Loucy (cell line): ENCODE measurements at regions not wholly inside any gene's neighbourhood (a gene's known extent, or its start where the extent isn't known, plus 50 kb on each side); places are given as distances from the start of the nearest gene placed in this dataset.

Experiments used
- H2AFZ ChIP-seq: fragments of 200-600 bp; sonication (generic); 2 replicates; pipeline ENCODE4 v1.6.0; 2016; ENCODE audit warnings: antibody characterized with exemption, mild to moderate bottlenecking, low read length, moderate library complexity
- H3F3A ChIP-seq: fragments of 200-600 bp; 2 replicates; pipeline ENCODE4 v1.6.0; 2016; ENCODE audit warnings: antibody characterized with exemption, low read depth, mild to moderate bottlenecking
- H3K27me3 ChIP-seq: fragments of 200-600 bp; sonication (generic); 2 replicates; pipeline ENCODE4 v1.6.1; 2014; ENCODE audit warnings: low read length, mild to moderate bottlenecking; ENCODE audit not compliant: insufficient read depth, poor library complexity, severe bottlenecking
- H3K36me3 ChIP-seq: fragments of 200-600 bp; sonication (generic); 2 replicates; pipeline ENCODE4 v1.6.1; 2016; ENCODE audit warnings: low read length; ENCODE audit not compliant: insufficient read depth
- H3K4me1 ChIP-seq: fragments of 200-600 bp; sonication (generic); 2 replicates; pipeline ENCODE4 v1.5.1; 2014; ENCODE audit warnings: low read length, mild to moderate bottlenecking; ENCODE audit not compliant: insufficient read depth, poor library complexity, severe bottlenecking
- H3K4me2 ChIP-seq: fragments of 200-600 bp; sonication (generic); 2 replicates; pipeline ENCODE4 v1.6.0; 2014; ENCODE audit warnings: antibody characterized with exemption, low read length, low read depth, mild to moderate bottlenecking; ENCODE audit not compliant: poor library complexity, severe bottlenecking
- H3K4me3 ChIP-seq: fragments of 200-600 bp; sonication (generic); 2 replicates; pipeline ENCODE4 v1.5.1; 2014; ENCODE audit warnings: low read length, mild to moderate bottlenecking, mixed read lengths; ENCODE audit not compliant: poor library complexity, severe bottlenecking
- H3K79me2 ChIP-seq: fragments of 200-600 bp; sonication (generic); 2 replicates; pipeline ENCODE4 v1.6.1; 2014; ENCODE audit warnings: low read length; ENCODE audit not compliant: insufficient read depth
- H3K9ac ChIP-seq: fragments of 200-600 bp; sonication (generic); 2 replicates; pipeline ENCODE4 v1.6.0; 2014; ENCODE audit warnings: mild to moderate bottlenecking, low read depth, low read length, moderate library complexity; ENCODE audit not compliant: poor library complexity, severe bottlenecking
- H3K9me2 ChIP-seq: fragments of 200-600 bp; sonication (generic); replicated peaks from 2 replicates; pipeline ENCODE4 v1.6.1; 2016; ENCODE audit warnings: low read depth, low read length, mixed read lengths
- H3K9me3 ChIP-seq: fragments of 200-600 bp; sonication (generic); 2 replicates; pipeline ENCODE4 v1.6.1; 2014; ENCODE audit warnings: mild to moderate bottlenecking, antibody characterized with exemption, low read length, low read depth; ENCODE audit not compliant: insufficient read depth
- H4K20me1 ChIP-seq: fragments of 200-600 bp; sonication (generic); 2 replicates; pipeline ENCODE4 v1.6.0; 2014; ENCODE audit warnings: antibody characterized with exemption, low read length, mild to moderate bottlenecking; ENCODE audit not compliant: insufficient read depth, poor library complexity, severe bottlenecking
- EZH2phosphoT487 ChIP-seq: fragments of 200-600 bp; IDR thresholded peaks from 2 replicates; pipeline ENCODE4 v1.6.1; 2018; ENCODE audit warnings: antibody characterized with exemption, mild to moderate bottlenecking, moderate library complexity, borderline replicate concordance
- TF ChIP-seq, protein P1 (sequence below): fragments of 200-600 bp; sonication (generic); conservative IDR thresholded peaks from 2 replicates; pipeline ENCODE4 v1.5.1; 2014; ENCODE audit warnings: mild to moderate bottlenecking, antibody characterized with exemption, low read length

DNA sequence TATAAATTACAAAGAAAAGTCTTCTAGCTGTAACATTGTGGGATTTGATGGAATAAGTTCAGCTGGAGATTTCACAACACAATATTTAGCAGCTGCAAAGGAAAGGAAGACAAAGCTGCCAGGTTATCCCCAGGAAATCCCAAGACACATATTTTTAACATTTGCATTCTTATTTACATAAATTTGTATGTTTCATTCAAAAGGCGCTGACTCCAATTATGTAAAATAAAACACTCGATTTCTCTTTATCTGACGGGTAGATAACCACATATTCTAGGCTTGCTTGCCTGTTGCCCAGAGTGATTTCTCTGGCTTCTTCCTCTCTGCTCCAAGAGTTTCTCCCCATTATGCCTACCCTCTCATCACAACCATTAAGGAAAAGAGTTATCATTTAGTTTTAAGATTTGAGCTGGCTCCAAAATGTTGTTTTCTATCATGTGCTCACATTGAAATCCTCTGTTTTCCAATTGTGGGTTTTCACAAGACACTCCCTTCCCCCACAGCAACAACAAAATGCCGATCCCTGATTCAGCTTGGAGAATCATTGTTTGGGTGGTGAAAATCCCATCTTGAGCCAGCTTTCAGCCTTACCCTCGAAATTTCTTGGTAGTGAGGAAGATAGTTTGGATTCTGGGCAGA, 128.2 kb upstream of the RASGEF1B start:
- no peaks in the 10 kb centered on the region for H4K20me1 ChIP-seq
- H3K9me2 ChIP-seq = no peaks in the 10 kb centered on the region
- H3F3A ChIP-seq = no peaks in the 10 kb centered on the region
- H3K79me2 ChIP-seq = no peaks in the 10 kb centered on the region
- H3K27me3 ChIP-seq = no peaks in the 10 kb centered on the region
- H3K9me3 ChIP-seq = no peaks in the 10 kb centered on the region
- H2AFZ ChIP-seq = no peak overlapping the region
- no peak overlapping the region for H3K9ac ChIP-seq
- H3K4me1 ChIP-seq = peaks cover 9% of the 10 kb centered on the region
- no peak overlapping the region for H3K4me2 ChIP-seq
- TF ChIP-seq EZH2phosphoT487 = no peak
- TF ChIP-seq, protein P1, sequence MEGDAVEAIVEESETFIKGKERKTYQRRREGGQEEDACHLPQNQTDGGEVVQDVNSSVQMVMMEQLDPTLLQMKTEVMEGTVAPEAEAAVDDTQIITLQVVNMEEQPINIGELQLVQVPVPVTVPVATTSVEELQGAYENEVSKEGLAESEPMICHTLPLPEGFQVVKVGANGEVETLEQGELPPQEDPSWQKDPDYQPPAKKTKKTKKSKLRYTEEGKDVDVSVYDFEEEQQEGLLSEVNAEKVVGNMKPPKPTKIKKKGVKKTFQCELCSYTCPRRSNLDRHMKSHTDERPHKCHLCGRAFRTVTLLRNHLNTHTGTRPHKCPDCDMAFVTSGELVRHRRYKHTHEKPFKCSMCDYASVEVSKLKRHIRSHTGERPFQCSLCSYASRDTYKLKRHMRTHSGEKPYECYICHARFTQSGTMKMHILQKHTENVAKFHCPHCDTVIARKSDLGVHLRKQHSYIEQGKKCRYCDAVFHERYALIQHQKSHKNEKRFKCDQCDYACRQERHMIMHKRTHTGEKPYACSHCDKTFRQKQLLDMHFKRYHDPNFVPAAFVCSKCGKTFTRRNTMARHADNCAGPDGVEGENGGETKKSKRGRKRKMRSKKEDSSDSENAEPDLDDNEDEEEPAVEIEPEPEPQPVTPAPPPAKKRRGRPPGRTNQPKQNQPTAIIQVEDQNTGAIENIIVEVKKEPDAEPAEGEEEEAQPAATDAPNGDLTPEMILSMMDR = no peak
- H3K36me3 ChIP-seq = no peaks in the 10 kb centered on the region
- no peak overlapping the region for H3K4me3 ChIP-seq

DNA sequence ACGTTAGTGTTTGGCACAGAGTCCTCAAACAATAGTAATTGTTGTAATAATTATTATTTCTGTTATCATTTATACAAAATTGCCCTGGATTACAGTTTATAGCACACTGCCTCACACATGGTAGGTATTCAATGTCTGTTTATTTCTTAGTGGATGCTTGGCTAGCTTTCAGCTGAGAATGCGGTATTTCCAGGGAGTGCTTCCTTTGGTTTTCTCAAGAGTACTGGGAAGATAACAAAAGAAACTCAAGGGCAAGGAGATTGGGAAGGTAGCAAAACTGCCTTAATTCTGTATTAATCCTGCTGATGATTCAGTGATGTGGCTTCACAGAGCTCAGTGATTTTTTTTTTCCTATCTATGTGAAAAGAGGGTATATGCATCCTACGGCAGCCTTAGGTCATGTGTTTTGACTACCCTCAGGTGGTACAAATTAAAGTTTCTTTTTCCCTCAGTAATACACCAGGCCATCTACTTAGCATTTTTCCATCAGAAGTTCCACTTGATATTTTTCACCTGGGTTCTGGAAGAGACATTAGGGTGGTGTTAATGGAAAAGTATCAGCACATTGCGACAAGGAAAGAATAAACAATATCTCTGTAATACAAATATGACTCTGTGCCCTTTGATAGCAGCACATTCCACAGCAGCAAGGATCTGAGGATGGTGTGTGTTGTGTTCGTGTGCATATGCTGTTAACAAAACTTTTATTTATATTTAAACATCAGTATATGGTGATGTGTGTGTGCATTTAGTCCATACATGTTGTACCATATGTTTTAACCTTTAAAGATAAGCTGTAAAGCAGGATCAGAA, 124.3 kb upstream of the RASGEF1B start:
- no peaks in the 10 kb centered on the region for H3F3A ChIP-seq
- no peak overlapping the region for H3K4me2 ChIP-seq
- no peaks in the 10 kb centered on the region for H3K36me3 ChIP-seq
- H3K9ac ChIP-seq = no peak overlapping the region
- no peak overlapping the region for H3K4me3 ChIP-seq
- no peak overlapping the region for H2AFZ ChIP-seq
- H4K20me1 ChIP-seq = no peaks in the 10 kb centered on the region
- H3K9me3 ChIP-seq = no peaks in the 10 kb centered on the region
- TF ChIP-seq, protein P1 = no peak
- no peak for TF ChIP-seq EZH2phosphoT487
- H3K79me2 ChIP-seq = no peaks in the 10 kb centered on the region
- no peaks in the 10 kb centered on the region for H3K9me2 ChIP-seq
- H3K27me3 ChIP-seq = no peaks in the 10 kb centered on the region
- H3K4me1 ChIP-seq = peaks cover 16% of the 10 kb centered on the region

DNA sequence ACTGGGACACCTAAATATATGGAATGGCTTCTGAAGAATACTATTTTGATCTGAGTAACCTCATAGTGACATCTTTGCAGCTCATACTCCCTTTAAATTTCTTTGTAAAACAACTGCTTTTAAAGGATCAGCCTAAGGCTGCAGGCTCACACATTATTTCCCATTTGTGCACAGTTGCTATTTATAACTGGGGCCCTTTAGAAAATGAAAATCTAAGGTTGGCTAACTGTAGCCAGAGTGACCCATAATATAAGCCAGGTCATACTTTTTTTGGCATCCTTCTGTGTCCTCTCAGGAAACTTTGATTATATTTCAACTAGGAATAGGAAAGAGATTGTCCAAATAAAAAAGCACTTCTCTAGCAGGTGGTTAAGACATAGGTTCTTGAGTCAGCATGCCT, 123.6 kb upstream of the RASGEF1B start:
- H2AFZ ChIP-seq = peak overlapping the region; percentile 74; the same call in 1 of the 2 replicates
- H3K9me2 ChIP-seq = no peaks in the 10 kb centered on the region
- no peaks in the 10 kb centered on the region for H4K20me1 ChIP-seq
- no peak overlapping the region for H3K4me3 ChIP-seq
- H3K4me2 ChIP-seq = no peak overlapping the region
- no peaks in the 10 kb centered on the region for H3K9me3 ChIP-seq
- no peaks in the 10 kb centered on the region for H3K27me3 ChIP-seq
- TF ChIP-seq, protein P1 = no peak
- TF ChIP-seq EZH2phosphoT487 = no peak
- peaks cover 16% of the 10 kb centered on the region for H3K4me1 ChIP-seq
- H3K79me2 ChIP-seq = no peaks in the 10 kb centered on the region
- H3F3A ChIP-seq = no peaks in the 10 kb centered on the region
- no peaks in the 10 kb centered on the region for H3K36me3 ChIP-seq
- no peak overlapping the region for H3K9ac ChIP-seq
